GM11168 (cell line): ENCODE measurements at regions not wholly inside any gene's neighbourhood (a gene's known extent, or its start where the extent isn't known, plus 50 kb on each side); places are given as distances from the start of the nearest gene placed in this dataset.

Source experiments
- in situ Hi-C: fragments of 300-500 bp; cut with MboI; formaldehyde crosslinking; loops from one replicate; pipeline ENCODE4 v1.12.0; 2022; ENCODE audit warnings: low sequenced_read_pairs; ENCODE audit not compliant: unreplicated experiment

GRCh38 chr10:89879121-89879520 is 177.7 kb downstream of the KIF20B start:
- in situ Hi-C loops, result no loop called here

- in situ Hi-C loops, result no loop called here
Measured at GRCh38 chr10:89887406-89887805, 186.0 kb downstream of the KIF20B start.

- in situ Hi-C loops, result no loop called here
Measured at GRCh38 chr10:89887830-89888229, 186.4 kb downstream of the KIF20B start.

GRCh38 chr10:89888321-89889070 is 187.1 kb downstream of the KIF20B start:
- in situ Hi-C loops, result no loop called here

- in situ Hi-C loops, result no loop called here
Measured at GRCh38 chr10:89889606-89890005, 188.2 kb downstream of the KIF20B start.

- in situ Hi-C loops, result no loop called here
Measured at GRCh38 chr10:89891006-89891535, 189.7 kb downstream of the KIF20B start.

GRCh38 chr10:89894051-89894450 is 192.7 kb downstream of the KIF20B start:
- in situ Hi-C loops, result no loop called here

- in situ Hi-C loops, result no loop called here
Measured at GRCh38 chr10:89900554-89900953, 199.2 kb downstream of the KIF20B start.

GRCh38 chr10:89901895-89902294 is 200.5 kb downstream of the KIF20B start:
- in situ Hi-C loops, result no loop called here

GRCh38 chr10:89904755-89905154 is 203.4 kb downstream of the KIF20B start:
- in situ Hi-C loops, result no loop called here

- in situ Hi-C loops, result no loop called here
Measured at GRCh38 chr10:89909752-89910151, 208.4 kb downstream of the KIF20B start.

GRCh38 chr10:89915021-89915420 is 213.6 kb downstream of the KIF20B start:
- in situ Hi-C loops, result no loop called here

- in situ Hi-C loops, result no loop called here
Measured at GRCh38 chr10:89915968-89916367, 214.6 kb downstream of the KIF20B start.

GRCh38 chr10:89916468-89917215 is 215.3 kb downstream of the KIF20B start:
- in situ Hi-C loops, result no loop called here

GRCh38 chr10:89921403-89921802 is 220.0 kb downstream of the KIF20B start:
- in situ Hi-C loops, result no loop called here

GRCh38 chr10:89923661-89924060 is 222.3 kb downstream of the KIF20B start:
- in situ Hi-C loops, result no loop called here

- in situ Hi-C loops, result no loop called here
Measured at GRCh38 chr10:89924261-89924660, 222.9 kb downstream of the KIF20B start.

- in situ Hi-C loops, result no loop called here
Measured at GRCh38 chr10:89926736-89927135, 225.3 kb downstream of the KIF20B start.

GRCh38 chr10:89929282-89930026 is 228.1 kb downstream of the KIF20B start:
- in situ Hi-C loops, result no loop called here

- in situ Hi-C loops, result no loop called here
Measured at GRCh38 chr10:89937494-89937893, 236.1 kb downstream of the KIF20B start.

- in situ Hi-C loops, result no loop called here
Measured at GRCh38 chr10:89940076-89940475, 238.7 kb downstream of the KIF20B start.
